Central memory CD8-positive, alpha-beta T cell (primary cell): ENCODE measurements at regions not wholly inside any gene's neighbourhood (a gene's known extent, or its start where the extent isn't known, plus 50 kb on each side); places are given as distances from the start of the nearest gene placed in this dataset.

Source experiments
- ATAC-seq: fragments of 150-1000 bp; cut with Tn5 transposase; replicated peaks from 2 replicates; pipeline ENCODE4 v1.10.0; 2022; ENCODE audit warnings: mild to moderate bottlenecking, moderate FRiP score, moderate number of reproducible peaks; ENCODE audit not compliant: poor library complexity, severe bottlenecking; ENCODE audit errors: extremely low read depth
- DNase-seq, 2 donors: peaks; one replicate each; pipeline ENCODE4 v3.0.0; 2021; ENCODE audit warnings: low spot score in 2 of 2
- H3K27ac Mint-ChIP-seq: one replicate; pipeline ENCODE4 v1.8.0; 2022; ENCODE audit warnings: low read depth, mild to moderate bottlenecking, moderate library complexity, mixed read lengths
- H3K27me3 Mint-ChIP-seq: one replicate; pipeline ENCODE4 v1.8.0; 2022; ENCODE audit warnings: mixed read lengths
- H3K36me3 Mint-ChIP-seq: one replicate; pipeline ENCODE4 v1.8.0; 2022; ENCODE audit warnings: mild to moderate bottlenecking, moderate library complexity, mixed read lengths; ENCODE audit not compliant: insufficient read depth
- H3K4me1 Mint-ChIP-seq: one replicate; pipeline ENCODE4 v1.8.0; 2022; ENCODE audit warnings: mixed read lengths
- H3K4me3 Mint-ChIP-seq: one replicate; pipeline ENCODE4 v1.8.0; 2022; ENCODE audit warnings: mild to moderate bottlenecking, moderate library complexity, mixed read lengths
- H3K9me3 Mint-ChIP-seq: one replicate; pipeline ENCODE4 v1.8.0; 2022; ENCODE audit warnings: mixed read lengths

DNA sequence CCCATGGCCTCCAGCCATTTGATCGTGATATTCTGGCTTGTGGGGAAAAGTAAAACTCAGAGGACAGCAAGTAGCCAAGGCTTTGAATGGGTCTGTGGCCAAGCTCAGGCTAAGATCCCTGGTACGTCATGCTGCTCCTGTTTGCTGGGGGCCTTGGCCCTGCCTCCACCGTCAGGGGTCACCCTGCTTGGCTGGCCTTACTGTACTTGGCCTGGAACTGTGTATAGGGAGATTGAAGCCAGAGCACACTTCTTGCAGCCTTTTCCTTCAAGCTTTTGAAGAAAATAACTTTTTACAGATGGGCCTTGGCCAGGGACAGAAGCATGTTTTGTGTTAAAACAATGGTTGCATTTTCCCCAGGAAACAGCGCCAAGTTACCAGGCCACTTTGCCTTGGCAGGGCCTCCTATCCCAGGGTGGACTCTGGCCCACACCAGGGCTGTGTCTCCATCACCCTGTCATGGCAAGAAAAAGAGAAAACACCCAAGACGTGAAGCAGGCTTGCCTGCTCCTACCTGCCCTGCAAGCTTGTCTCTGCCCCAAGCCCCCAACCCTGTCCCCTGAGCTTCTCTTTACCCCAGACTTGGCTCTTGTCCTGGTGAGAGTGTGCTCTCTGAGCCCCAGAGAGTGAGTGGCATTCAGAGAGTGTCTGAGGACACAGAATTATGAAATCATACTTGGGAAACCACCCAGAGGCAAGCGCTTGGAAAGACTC is 286.9 kb downstream of the GADD45G start:
- H3K4me1 Mint-ChIP-seq: no peaks in the 10 kb centered on the region
- H3K36me3 Mint-ChIP-seq: no peaks in the 10 kb centered on the region
- no peak overlapping the region for H3K4me3 Mint-ChIP-seq
- ATAC-seq (no peak), DNase-seq (no peak)
- H3K9me3 Mint-ChIP-seq: no peaks in the 10 kb centered on the region
- no peak overlapping the region for H3K27ac Mint-ChIP-seq
- H3K27me3 Mint-ChIP-seq: peaks cover 11% of the 10 kb centered on the region

- Mint-ChIP-seq H3K27me3 (peaks cover 18% of the 10 kb centered on the region), H3K27ac (no peak overlapping the region), H3K4me1 (no peaks in the 10 kb centered on the region), H3K4me3 (no peak overlapping the region), H3K9me3 (no peaks in the 10 kb centered on the region), H3K36me3 (no peaks in the 10 kb centered on the region)
- DNase-seq (no peak), ATAC-seq (no peak)
These were observed 288.1 kb downstream of the GADD45G start for GRCh38 chr9:89892920-89893319.

DNA sequence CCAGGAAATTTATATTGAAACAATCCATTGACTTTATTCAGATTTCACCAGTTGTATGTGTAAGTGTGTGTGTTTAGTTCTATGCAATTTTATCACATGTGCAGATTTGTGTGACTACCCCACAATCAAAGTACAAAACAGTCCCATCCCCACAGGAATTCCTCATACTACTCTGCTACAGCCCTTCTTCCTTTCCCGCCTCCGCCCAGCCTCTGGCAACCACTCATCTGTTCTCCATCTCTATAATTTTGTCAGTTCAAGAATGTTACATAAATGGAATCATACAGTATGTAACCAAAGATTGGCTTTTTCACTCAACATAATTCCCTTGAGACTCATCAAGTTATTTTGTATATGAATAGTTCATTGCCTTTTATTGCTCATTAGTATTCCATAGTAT is 289.1 kb downstream of the GADD45G start:
- DNase-seq (no peak), ATAC-seq (no peak)
- Mint-ChIP-seq H3K4me3 (no peak overlapping the region), H3K4me1 (no peaks in the 10 kb centered on the region), H3K27ac (no peak overlapping the region), H3K36me3 (no peaks in the 10 kb centered on the region), H3K27me3 (peaks cover 19% of the 10 kb centered on the region), H3K9me3 (no peaks in the 10 kb centered on the region)

DNA sequence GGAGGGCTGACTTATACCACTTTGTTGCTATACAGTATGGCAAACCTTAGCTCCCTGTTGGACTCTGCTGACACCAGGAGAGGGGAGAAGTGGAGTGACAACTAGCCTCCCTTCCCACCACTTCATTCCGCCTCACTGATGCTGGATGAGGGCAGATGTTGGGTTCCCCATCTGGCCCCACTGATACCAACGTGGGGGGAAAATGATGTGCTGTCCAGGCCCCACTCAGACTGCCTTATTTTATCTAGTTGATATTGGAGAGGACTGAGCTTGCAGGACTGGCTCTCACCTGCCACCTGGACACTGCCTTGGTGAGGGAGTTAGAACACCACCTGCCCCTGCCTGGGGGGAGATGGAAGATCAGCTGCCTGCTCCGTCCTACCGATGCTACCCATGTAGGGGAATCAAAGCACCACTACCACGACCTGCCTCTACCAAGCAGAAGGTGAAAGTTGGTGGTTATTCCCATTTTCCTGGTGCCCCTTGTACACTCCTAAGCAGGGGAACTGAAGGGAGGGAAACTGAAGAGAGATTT is 292.1 kb downstream of the GADD45G start:
- Mint-ChIP-seq H3K27ac (no peak overlapping the region), H3K36me3 (peaks cover 2% of the 10 kb centered on the region), H3K27me3 (peaks cover 49% of the 10 kb centered on the region), H3K4me3 (no peak overlapping the region), H3K4me1 (no peaks in the 10 kb centered on the region), H3K9me3 (no peaks in the 10 kb centered on the region)
- DNase-seq (no peak), ATAC-seq (no peak)

DNA sequence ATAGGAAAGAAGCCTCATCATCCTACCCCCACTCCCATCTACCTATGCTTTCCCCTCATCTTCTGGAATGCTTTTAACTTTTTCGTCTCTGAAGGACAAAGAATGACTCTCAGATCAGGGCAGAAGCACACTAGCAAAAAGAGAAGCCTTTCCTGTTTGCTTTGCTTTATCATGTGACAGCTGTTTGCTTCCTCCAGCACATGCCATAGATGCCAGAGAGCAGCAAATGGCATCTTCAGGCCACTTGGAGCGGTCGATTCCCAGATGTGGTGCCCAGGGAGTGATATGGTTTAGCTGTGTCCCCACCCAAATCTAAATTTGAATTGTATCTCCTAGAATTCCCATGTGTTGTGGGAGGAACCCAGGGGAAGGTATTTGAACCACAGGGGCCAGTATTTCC is 294.8 kb downstream of the GADD45G start:
- ATAC-seq (no peak), DNase-seq (no peak)
- Mint-ChIP-seq H3K27me3 (peaks cover 70% of the 10 kb centered on the region), H3K4me3 (no peak overlapping the region), H3K4me1 (no peaks in the 10 kb centered on the region), H3K36me3 (peaks cover 2% of the 10 kb centered on the region), H3K27ac (no peak overlapping the region), H3K9me3 (no peaks in the 10 kb centered on the region)

GRCh38 chr9:89901920-89902319 is 297.1 kb downstream of the GADD45G start:
- Mint-ChIP-seq H3K9me3 (no peaks in the 10 kb centered on the region), H3K4me1 (no peaks in the 10 kb centered on the region), H3K36me3 (peaks cover 2% of the 10 kb centered on the region), H3K27ac (no peak overlapping the region), H3K4me3 (no peak overlapping the region), H3K27me3 (peaks cover 67% of the 10 kb centered on the region)
- ATAC-seq (no peak), DNase-seq (no peak)

DNA sequence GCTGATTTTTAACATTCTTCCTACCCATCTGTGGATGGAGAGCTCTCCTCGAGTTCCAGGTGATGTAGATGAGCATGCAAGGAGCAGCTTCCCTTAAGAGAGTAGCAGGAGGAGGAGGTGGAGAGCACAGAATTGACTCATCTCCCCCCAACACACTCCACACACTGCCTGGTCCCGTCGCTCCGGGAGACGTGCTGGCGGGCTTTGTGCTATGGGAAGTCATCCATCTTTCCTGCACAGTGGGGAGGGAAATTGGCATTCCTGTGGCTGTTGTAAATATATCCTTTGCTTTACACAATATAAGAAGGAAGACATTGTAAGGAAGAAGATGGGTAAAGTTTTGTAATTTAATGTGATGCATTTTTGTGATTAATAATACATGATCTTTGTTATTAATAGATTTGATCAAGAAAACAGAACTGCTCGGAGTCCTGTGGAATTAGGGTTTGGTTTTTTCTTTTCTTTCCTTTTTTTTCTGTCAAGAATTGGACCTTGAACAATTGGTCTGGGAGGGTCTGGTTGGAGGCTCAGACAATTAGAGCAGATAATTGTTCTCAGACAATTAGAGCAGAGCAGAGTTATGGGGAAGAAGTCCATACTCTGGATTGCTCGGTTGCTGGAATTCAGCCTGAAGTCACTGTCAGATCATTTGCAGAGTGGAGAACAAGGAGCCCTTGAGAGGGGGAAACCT is 297.8 kb downstream of the GADD45G start:
- Mint-ChIP-seq H3K9me3 (no peaks in the 10 kb centered on the region), H3K4me3 (no peak overlapping the region), H3K4me1 (no peaks in the 10 kb centered on the region), H3K36me3 (peaks cover 2% of the 10 kb centered on the region), H3K27ac (no peak overlapping the region), H3K27me3 (peaks cover 61% of the 10 kb centered on the region)
- DNase-seq (no peak), ATAC-seq (no peak)

DNA sequence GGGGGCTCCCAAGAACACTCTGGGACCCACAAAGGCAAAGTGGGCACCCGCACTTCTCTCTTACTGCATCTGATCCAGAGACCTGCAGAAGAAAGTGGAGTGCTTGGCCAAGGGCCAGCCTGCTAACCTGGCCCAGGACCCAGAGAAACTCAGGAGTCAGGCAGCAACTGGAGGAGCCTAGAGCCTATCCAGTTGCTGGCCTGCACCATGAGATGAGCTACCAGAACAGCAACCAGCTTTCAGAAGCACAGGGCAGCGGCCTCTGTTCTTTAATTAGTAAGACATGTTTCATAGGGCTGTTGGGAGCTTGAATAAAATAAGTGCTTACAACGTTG is 298.3 kb downstream of the GADD45G start:
- DNase-seq (no peak), ATAC-seq (no peak)
- Mint-ChIP-seq H3K27ac (no peak overlapping the region), H3K4me1 (peaks cover under 1% of the 10 kb centered on the region), H3K27me3 (peaks cover 61% of the 10 kb centered on the region), H3K9me3 (no peaks in the 10 kb centered on the region), H3K36me3 (peaks cover 2% of the 10 kb centered on the region), H3K4me3 (no peak overlapping the region)

- Mint-ChIP-seq H3K27ac (no peak overlapping the region), H3K27me3 (peaks cover 41% of the 10 kb centered on the region)
These were observed 301.0 kb downstream of the GADD45G start for GRCh38 chr9:89905606-89906338.

GRCh38 chr9:89911721-89912604 is 307.2 kb downstream of the GADD45G start:
- ATAC-seq: no peak

More at GRCh38 chr9:89905606-89906338, 301.0 kb downstream of the GADD45G start:
- peaks cover 8% of the 10 kb centered on the region for H3K4me1 Mint-ChIP-seq
- H3K36me3 Mint-ChIP-seq: no peaks in the 10 kb centered on the region
- DNase-seq (no peak), ATAC-seq (no peak)
- no peak overlapping the region for H3K4me3 Mint-ChIP-seq
- no peaks in the 10 kb centered on the region for H3K9me3 Mint-ChIP-seq

GRCh38 chr9:89912605-89912953 is 307.8 kb downstream of the GADD45G start:
- Mint-ChIP-seq H3K4me1 (peaks cover 8% of the 10 kb centered on the region), H3K4me3 (no peak overlapping the region), H3K27ac (no peak overlapping the region), H3K27me3 (peaks cover 9% of the 10 kb centered on the region), H3K36me3 (no peaks in the 10 kb centered on the region), H3K9me3 (no peaks in the 10 kb centered on the region)
- DNase-seq (no peak), ATAC-seq (no peak)

More at GRCh38 chr9:89911721-89912604, 307.2 kb downstream of the GADD45G start:
- Mint-ChIP-seq H3K27me3 (peaks cover 9% of the 10 kb centered on the region), H3K4me3 (no peak overlapping the region), H3K4me1 (peaks cover 8% of the 10 kb centered on the region), H3K27ac (no peak overlapping the region), H3K9me3 (no peaks in the 10 kb centered on the region), H3K36me3 (no peaks in the 10 kb centered on the region)
- DNase-seq: no peak

- no peak overlapping the region for H3K4me3 Mint-ChIP-seq
- ATAC-seq (no peak), DNase-seq (no peak)
- peaks cover 26% of the 10 kb centered on the region for H3K27me3 Mint-ChIP-seq
- peak overlapping the region; percentile 23 for H3K27ac Mint-ChIP-seq
- H3K4me1 Mint-ChIP-seq: no peaks in the 10 kb centered on the region
- no peaks in the 10 kb centered on the region for H3K9me3 Mint-ChIP-seq
- H3K36me3 Mint-ChIP-seq: no peaks in the 10 kb centered on the region
These were observed 310.4 kb downstream of the GADD45G start for GRCh38 chr9:89915187-89915586.
